ENCODE measurements at regions not wholly inside any gene's neighbourhood (a gene's known extent, or its start where the extent isn't known, plus 50 kb on each side); places are given as distances from the start of the nearest gene placed in this dataset.
"Not testable (repeated sequence)": the region's sequence is repeated elsewhere in the genome, so short reads cannot be mapped to it uniquely, and the experiment has no call there.

DNA sequence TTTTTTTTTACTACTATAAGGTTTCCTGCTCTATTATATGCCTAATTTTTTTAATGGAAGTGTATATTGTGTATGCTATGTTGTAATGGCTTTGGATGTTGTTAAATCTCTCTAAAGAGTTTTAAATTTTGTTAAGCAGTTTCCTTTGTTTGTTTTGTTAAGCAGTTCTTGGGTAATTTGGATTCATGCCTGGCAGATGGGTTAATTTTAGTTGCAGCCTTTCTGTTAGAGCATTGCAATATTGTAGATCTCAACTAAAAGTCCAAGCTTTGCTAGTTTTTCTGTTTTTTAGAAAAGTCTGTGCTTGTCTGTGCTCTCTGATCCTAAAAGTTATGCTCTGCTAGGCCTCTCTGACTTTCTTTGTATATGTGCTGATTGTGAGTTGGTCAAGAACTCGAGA is 1229.0 kb upstream of the NRXN1 start:
- Histone ChIP-seq H3K4me2 (ENCODE audit: low read depth, low read length) (no peak overlapping the region), H3K4me1 (ENCODE audit: low read length) (no peaks in the 10 kb centered on the region), H3K27ac (ENCODE audit: low read length) (no peak overlapping the region), H3K4me3 (ENCODE audit: low read length) (no peak overlapping the region), H3K27me3 (replicated peaks; ENCODE audit: insufficient read depth, low read length) (no peaks in the 10 kb centered on the region), H2AFZ (ENCODE audit: low read length) (no peak overlapping the region), H3K9ac (ENCODE audit: low read length) (no peak overlapping the region), H3K79me2 (ENCODE audit: low read length) (no peaks in the 10 kb centered on the region), H3K9me3 (replicated peaks; ENCODE audit: insufficient read depth, low read length) (no peaks in the 10 kb centered on the region), H3F3A (ENCODE audit: insufficient read depth, low read length) (no peaks in the 10 kb centered on the region), H4K20me1 (ENCODE audit: insufficient read depth, low read length) (no peaks in the 10 kb centered on the region), H3K36me3 (replicated peaks; ENCODE audit: insufficient read depth, low read length) (no peaks in the 10 kb centered on the region), H3K9me2 (replicated peaks; ENCODE audit: insufficient read depth, low read length) (no peaks in the 10 kb centered on the region)
- TF ChIP-seq EZH2 (optimal IDR thresholded peaks at IDR 0.05; ENCODE audit: low read depth, low read length) (no peak), EZH2phosphoT487 (IDR thresholded peaks at IDR 0.05; ENCODE audit: low read length) (no peak)
- TF ChIP-seq, protein P1, sequence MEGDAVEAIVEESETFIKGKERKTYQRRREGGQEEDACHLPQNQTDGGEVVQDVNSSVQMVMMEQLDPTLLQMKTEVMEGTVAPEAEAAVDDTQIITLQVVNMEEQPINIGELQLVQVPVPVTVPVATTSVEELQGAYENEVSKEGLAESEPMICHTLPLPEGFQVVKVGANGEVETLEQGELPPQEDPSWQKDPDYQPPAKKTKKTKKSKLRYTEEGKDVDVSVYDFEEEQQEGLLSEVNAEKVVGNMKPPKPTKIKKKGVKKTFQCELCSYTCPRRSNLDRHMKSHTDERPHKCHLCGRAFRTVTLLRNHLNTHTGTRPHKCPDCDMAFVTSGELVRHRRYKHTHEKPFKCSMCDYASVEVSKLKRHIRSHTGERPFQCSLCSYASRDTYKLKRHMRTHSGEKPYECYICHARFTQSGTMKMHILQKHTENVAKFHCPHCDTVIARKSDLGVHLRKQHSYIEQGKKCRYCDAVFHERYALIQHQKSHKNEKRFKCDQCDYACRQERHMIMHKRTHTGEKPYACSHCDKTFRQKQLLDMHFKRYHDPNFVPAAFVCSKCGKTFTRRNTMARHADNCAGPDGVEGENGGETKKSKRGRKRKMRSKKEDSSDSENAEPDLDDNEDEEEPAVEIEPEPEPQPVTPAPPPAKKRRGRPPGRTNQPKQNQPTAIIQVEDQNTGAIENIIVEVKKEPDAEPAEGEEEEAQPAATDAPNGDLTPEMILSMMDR (IDR thresholded peaks at IDR 0.05; ENCODE audit: low read length): no peak
- no peak for DNase-seq

DNA sequence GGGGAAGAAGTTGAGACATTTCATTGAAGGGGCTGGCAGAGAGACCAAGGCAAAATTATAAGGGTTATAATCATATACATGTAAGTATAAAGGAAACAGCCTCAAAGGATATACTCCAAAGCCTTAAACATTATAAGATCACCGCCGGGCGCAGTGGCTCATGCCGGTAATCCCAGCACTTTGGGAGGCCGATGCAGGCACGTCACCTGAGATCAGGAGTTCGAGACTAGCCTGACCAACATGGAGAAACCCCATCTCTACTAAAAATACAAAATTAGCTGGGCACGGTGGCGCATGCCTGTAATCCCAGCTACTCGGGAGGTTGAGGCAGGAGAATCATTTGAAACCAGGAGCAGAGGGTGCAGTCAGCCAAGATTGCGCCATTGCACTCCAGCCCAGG is 1227.0 kb upstream of the NRXN1 start:
- DNase-seq; H3K9me2 ChIP-seq (replicated peaks; ENCODE audit: insufficient read depth, low read length); H3K9me3 ChIP-seq (replicated peaks; ENCODE audit: insufficient read depth, low read length); H3K4me1 ChIP-seq (ENCODE audit: low read length); H2AFZ ChIP-seq (ENCODE audit: low read length); H3F3A ChIP-seq (ENCODE audit: insufficient read depth, low read length); H4K20me1 ChIP-seq (ENCODE audit: insufficient read depth, low read length); H3K27me3 ChIP-seq (replicated peaks; ENCODE audit: insufficient read depth, low read length); H3K4me3 ChIP-seq (ENCODE audit: low read length); H3K79me2 ChIP-seq (ENCODE audit: low read length); H3K4me2 ChIP-seq (ENCODE audit: low read depth, low read length); H3K36me3 ChIP-seq (replicated peaks; ENCODE audit: insufficient read depth, low read length); H3K27ac ChIP-seq (ENCODE audit: low read length); H3K9ac ChIP-seq (ENCODE audit: low read length): not testable (repeated sequence)

DNA sequence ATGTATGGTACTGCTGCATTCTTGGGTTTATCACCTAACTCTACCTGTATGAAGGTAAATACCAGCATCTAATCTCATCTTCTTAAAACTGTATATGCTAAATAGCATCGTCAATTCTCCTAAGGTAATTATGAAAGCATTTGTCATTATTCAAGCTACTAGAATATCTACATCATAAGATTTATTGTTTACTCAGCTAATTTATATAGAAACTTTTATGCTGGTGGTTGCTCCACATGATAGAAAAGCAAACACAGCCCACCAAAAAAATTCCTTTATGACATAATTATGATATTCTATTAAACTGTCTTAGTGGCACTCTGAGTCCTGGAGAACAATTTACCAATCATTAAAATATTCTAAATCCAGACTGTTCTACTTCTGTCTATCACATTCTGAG is 1226.1 kb upstream of the NRXN1 start:
- H3K4me3 ChIP-seq (ENCODE audit: low read length): no peak overlapping the region
- no peak overlapping the region for H3K4me2 ChIP-seq (ENCODE audit: low read depth, low read length)
- TF ChIP-seq, protein P1 (IDR thresholded peaks at IDR 0.05; ENCODE audit: low read length): no peak
- no peak for TF ChIP-seq EZH2phosphoT487 (IDR thresholded peaks at IDR 0.05; ENCODE audit: low read length)
- TF ChIP-seq EZH2 (optimal IDR thresholded peaks at IDR 0.05; ENCODE audit: low read depth, low read length): no peak

DNA sequence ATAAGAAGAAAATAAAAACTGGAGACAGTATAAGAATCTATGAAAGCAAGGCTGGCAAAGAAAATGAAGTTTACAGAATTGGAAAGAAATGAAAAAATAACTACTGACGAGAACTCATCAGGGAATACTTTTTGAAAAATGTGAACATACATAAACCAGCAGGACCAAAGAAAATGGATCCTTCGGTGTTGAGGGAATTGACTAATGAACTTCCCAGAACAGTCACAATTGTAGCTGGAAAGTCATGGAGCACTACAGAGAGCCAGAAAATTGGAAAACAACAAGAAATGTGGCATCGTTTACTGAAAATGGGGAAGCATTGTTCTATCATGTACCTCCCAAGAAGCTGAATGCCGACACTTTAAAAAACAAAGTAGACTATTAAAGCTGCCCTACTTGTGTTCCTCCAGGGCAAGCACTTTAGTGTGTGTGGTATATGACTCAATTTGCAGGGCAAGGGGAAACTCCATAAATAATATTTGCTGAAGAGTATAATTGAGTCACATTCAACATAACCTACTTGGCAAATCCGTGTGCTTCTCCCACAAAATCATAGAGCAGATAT is 1221.6 kb upstream of the NRXN1 start:
- H3K79me2 ChIP-seq (ENCODE audit: low read length): no peaks in the 10 kb centered on the region
- no peaks in the 10 kb centered on the region for H3K36me3 ChIP-seq (replicated peaks; ENCODE audit: insufficient read depth, low read length)
- no peak overlapping the region for H3K27ac ChIP-seq (ENCODE audit: low read length)
- no peaks in the 10 kb centered on the region for H3K9me2 ChIP-seq (replicated peaks; ENCODE audit: insufficient read depth, low read length)
- H3K9me3 ChIP-seq (replicated peaks; ENCODE audit: insufficient read depth, low read length): no peaks in the 10 kb centered on the region
- H3K9ac ChIP-seq (ENCODE audit: low read length): no peak overlapping the region
- H3K4me3 ChIP-seq (ENCODE audit: low read length): no peak overlapping the region
- H2AFZ ChIP-seq (ENCODE audit: low read length): no peak overlapping the region
- H3K4me2 ChIP-seq (ENCODE audit: low read depth, low read length): no peak overlapping the region
- no peaks in the 10 kb centered on the region for H4K20me1 ChIP-seq (ENCODE audit: insufficient read depth, low read length)
- H3K4me1 ChIP-seq (ENCODE audit: low read length): no peaks in the 10 kb centered on the region
- no peak for TF ChIP-seq EZH2phosphoT487 (IDR thresholded peaks at IDR 0.05; ENCODE audit: low read length)
- TF ChIP-seq EZH2 (optimal IDR thresholded peaks at IDR 0.05; ENCODE audit: low read depth, low read length): no peak
- TF ChIP-seq, protein P1 (IDR thresholded peaks at IDR 0.05; ENCODE audit: low read length): no peak
- H3K27me3 ChIP-seq (replicated peaks; ENCODE audit: insufficient read depth, low read length): no peaks in the 10 kb centered on the region
- no peaks in the 10 kb centered on the region for H3F3A ChIP-seq (ENCODE audit: insufficient read depth, low read length)
- no peak for DNase-seq

More for the DNA sequence above, 1226.1 kb upstream of the NRXN1 start:
- Histone ChIP-seq H3K27me3 (replicated peaks; ENCODE audit: insufficient read depth, low read length) (no peaks in the 10 kb centered on the region), H3K9me2 (replicated peaks; ENCODE audit: insufficient read depth, low read length) (no peaks in the 10 kb centered on the region), H3K9me3 (replicated peaks; ENCODE audit: insufficient read depth, low read length) (no peaks in the 10 kb centered on the region), H3K9ac (ENCODE audit: low read length) (no peak overlapping the region), H3K4me1 (ENCODE audit: low read length) (no peaks in the 10 kb centered on the region), H3K27ac (ENCODE audit: low read length) (no peak overlapping the region), H3K36me3 (replicated peaks; ENCODE audit: insufficient read depth, low read length) (no peaks in the 10 kb centered on the region), H2AFZ (ENCODE audit: low read length) (no peak overlapping the region), H4K20me1 (ENCODE audit: insufficient read depth, low read length) (no peaks in the 10 kb centered on the region), H3K79me2 (ENCODE audit: low read length) (no peaks in the 10 kb centered on the region), H3F3A (ENCODE audit: insufficient read depth, low read length) (no peaks in the 10 kb centered on the region)
- no peak for DNase-seq
